HG03095 (cell line): ENCODE measurements at regions not wholly inside any gene's neighbourhood (a gene's known extent, or its start where the extent isn't known, plus 50 kb on each side); places are given as distances from the start of the nearest gene placed in this dataset.

ENCODE experiments used
- ATAC-seq: cut with Tn5 transposase; IDR thresholded peaks from one replicate; pipeline ENCODE4 v1.9.1; 2021; ENCODE audit warnings: moderate library complexity; ENCODE audit not compliant: unreplicated experiment

GRCh38 chr4:56241500-56241899 lies 145.8 kb downstream of the AASDH start:
- ATAC-seq = no peak

GRCh38 chr4:56240554-56241174 lies 146.6 kb downstream of the AASDH start:
- no peak for ATAC-seq

- ATAC-seq = no peak
Measured at GRCh38 chr4:56238251-56238650, 149.0 kb downstream of the AASDH start.

- ATAC-seq = no peak
Measured at GRCh38 chr4:56235725-56236124, 151.6 kb downstream of the AASDH start.

- ATAC-seq = no peak
Measured at GRCh38 chr4:56235011-56235410, 152.3 kb downstream of the AASDH start.

- ATAC-seq = no peak
Measured at GRCh38 chr4:56234098-56234497, 153.2 kb downstream of the AASDH start.

- no peak for ATAC-seq
Measured at GRCh38 chr4:56231410-56231809, 155.9 kb downstream of the AASDH start.

- no peak for ATAC-seq
Measured at GRCh38 chr4:56229947-56230346, 157.3 kb downstream of the AASDH start.

- no peak for ATAC-seq
Measured at GRCh38 chr4:56227301-56227835, 159.9 kb downstream of the AASDH start.

GRCh38 chr4:56226579-56226978 lies 160.7 kb downstream of the AASDH start:
- ATAC-seq = no peak

GRCh38 chr4:56224641-56225040 lies 162.7 kb downstream of the AASDH start:
- no peak for ATAC-seq

GRCh38 chr4:56222514-56222913 lies 164.8 kb downstream of the AASDH start:
- no peak for ATAC-seq

- no peak for ATAC-seq
Measured at GRCh38 chr4:56220261-56220660, 167.0 kb downstream of the AASDH start.

GRCh38 chr4:56219447-56219846 lies 167.8 kb downstream of the AASDH start:
- ATAC-seq = no peak

- no peak for ATAC-seq
Measured at GRCh38 chr4:56218230-56218895, 168.9 kb downstream of the AASDH start.

GRCh38 chr4:56217343-56217890 lies 169.9 kb downstream of the AASDH start:
- ATAC-seq = no peak

- no peak for ATAC-seq
Measured at GRCh38 chr4:56215901-56216300, 171.4 kb downstream of the AASDH start.

- no peak for ATAC-seq
Measured at GRCh38 chr4:56215141-56215783, 172.0 kb downstream of the AASDH start.

- ATAC-seq = no peak
Measured at GRCh38 chr4:56213543-56213942, 173.7 kb downstream of the AASDH start.

GRCh38 chr4:56212774-56213173 lies 174.5 kb downstream of the AASDH start:
- ATAC-seq = no peak

- ATAC-seq = no peak
Measured at GRCh38 chr4:56211202-56211601, 176.1 kb downstream of the AASDH start.

GRCh38 chr4:56210397-56210796 lies 176.9 kb downstream of the AASDH start:
- no peak for ATAC-seq
